Osteocyte (in vitro differentiated cells): ENCODE measurements at regions not wholly inside any gene's neighbourhood (a gene's known extent, or its start where the extent isn't known, plus 50 kb on each side); places are given as distances from the start of the nearest gene placed in this dataset.

Source experiments
- DNase-seq: peaks from one replicate; pipeline ENCODE4 v3.0.0; 2021; ENCODE audit warnings: mixed read lengths; ENCODE audit not compliant: unreplicated experiment; ENCODE audit errors: extremely low spot score
- H3K27ac Mint-ChIP-seq: one replicate; pipeline ENCODE4 v1.8.0; 2021; ENCODE audit warnings: mild to moderate bottlenecking, mixed read lengths; ENCODE audit not compliant: unreplicated experiment
- H3K27me3 Mint-ChIP-seq: one replicate; pipeline ENCODE4 v1.8.0; 2021; ENCODE audit warnings: mixed read lengths; ENCODE audit not compliant: unreplicated experiment
- H3K36me3 Mint-ChIP-seq: one replicate; pipeline ENCODE4 v1.8.0; 2021; ENCODE audit warnings: mixed read lengths; ENCODE audit not compliant: unreplicated experiment
- H3K4me1 Mint-ChIP-seq: one replicate; pipeline ENCODE4 v1.8.0; 2021; ENCODE audit warnings: mixed read lengths; ENCODE audit not compliant: unreplicated experiment
- H3K4me3 Mint-ChIP-seq: one replicate; pipeline ENCODE4 v1.8.0; 2021; ENCODE audit warnings: mild to moderate bottlenecking, moderate library complexity, mixed read lengths; ENCODE audit not compliant: unreplicated experiment
- H3K9me3 Mint-ChIP-seq: one replicate; pipeline ENCODE4 v1.8.0; 2021; ENCODE audit warnings: mixed read lengths; ENCODE audit not compliant: unreplicated experiment
- CTCF ChIP-seq: fragments of 200-600 bp; sonication (generic); IDR thresholded peaks from 2 replicates; pipeline ENCODE4 v1.5.0; 2021; ENCODE audit warnings: antibody characterized with exemption, mild to moderate bottlenecking, moderate library complexity

- Mint-ChIP-seq H3K4me1 (peaks cover 26% of the 10 kb centered on the region), H3K27ac (no peak overlapping the region), H3K9me3 (no peaks in the 10 kb centered on the region), H3K27me3 (no peaks in the 10 kb centered on the region), H3K4me3 (no peak overlapping the region), H3K36me3 (no peaks in the 10 kb centered on the region)
- TF ChIP-seq CTCF, result no peak
- DNase-seq, result no peak
These were observed 428.1 kb upstream of the PDE3A start for GRCh38 chr12:19940267-19940666.

- no peaks in the 10 kb centered on the region for H3K9me3 Mint-ChIP-seq
These were observed 427.2 kb upstream of the PDE3A start for GRCh38 chr12:19941096-19941495.

GRCh38 chr12:19945559-19946435 is 422.5 kb upstream of the PDE3A start:
- no peaks in the 10 kb centered on the region for H3K9me3 Mint-ChIP-seq
- no peak for DNase-seq
- no peaks in the 10 kb centered on the region for H3K36me3 Mint-ChIP-seq
- no peaks in the 10 kb centered on the region for H3K27me3 Mint-ChIP-seq
- H3K4me1 Mint-ChIP-seq, result peaks cover 39% of the 10 kb centered on the region
- peak overlapping the region; percentile 38 for H3K4me3 Mint-ChIP-seq
- H3K27ac Mint-ChIP-seq, result peak overlapping the region; percentile 92
- TF ChIP-seq CTCF, result no peak

More at GRCh38 chr12:19941096-19941495, 427.2 kb upstream of the PDE3A start:
- no peak for TF ChIP-seq CTCF
- Mint-ChIP-seq H3K27me3 (no peaks in the 10 kb centered on the region), H3K36me3 (no peaks in the 10 kb centered on the region), H3K4me3 (no peak overlapping the region), H3K27ac (no peak overlapping the region), H3K4me1 (peaks cover 34% of the 10 kb centered on the region)
- no peak for DNase-seq

GRCh38 chr12:19946550-19946949 is 421.8 kb upstream of the PDE3A start:
- Mint-ChIP-seq H3K9me3 (no peaks in the 10 kb centered on the region), H3K4me3 (peak overlapping the region; percentile 3), H3K27me3 (no peaks in the 10 kb centered on the region), H3K36me3 (no peaks in the 10 kb centered on the region), H3K4me1 (peaks cover 39% of the 10 kb centered on the region), H3K27ac (peak overlapping the region; percentile 92)
- TF ChIP-seq CTCF, result no peak
- DNase-seq, result no peak

- Mint-ChIP-seq H3K9me3 (no peaks in the 10 kb centered on the region), H3K27ac (peak overlapping the region; percentile 92), H3K4me1 (peaks cover 39% of the 10 kb centered on the region), H3K36me3 (no peaks in the 10 kb centered on the region), H3K27me3 (no peaks in the 10 kb centered on the region), H3K4me3 (peak overlapping the region; percentile 53)
- no peak for DNase-seq
- TF ChIP-seq CTCF, result no peak
These were observed 421.0 kb upstream of the PDE3A start for GRCh38 chr12:19947344-19947743.
